Endothelial cell of hepatic sinusoid (primary cell): ENCODE measurements at regions not wholly inside any gene's neighbourhood (a gene's known extent, or its start where the extent isn't known, plus 50 kb on each side); places are given as distances from the start of the nearest gene placed in this dataset.
"Not testable (repeated sequence)": the region's sequence is repeated elsewhere in the genome, so short reads cannot be mapped to it uniquely, and the experiment has no call there.

Source experiments
- in situ Hi-C: cut with HindIII; loops from 2 replicates; pipeline ENCODE4 v1.10.0; 2017; ENCODE audit warnings: low sequenced_read_pairs

GRCh38 chr15:62362144-62362543, 197.1 kb upstream of the C2CD4B start:
- in situ Hi-C loops, result no loop called here

GRCh38 chr15:62362608-62363007, 197.5 kb upstream of the C2CD4B start:
- in situ Hi-C loops, result no loop called here

GRCh38 chr15:62363913-62364312, 198.8 kb upstream of the C2CD4B start:
- in situ Hi-C loops, result no loop called here

DNA sequence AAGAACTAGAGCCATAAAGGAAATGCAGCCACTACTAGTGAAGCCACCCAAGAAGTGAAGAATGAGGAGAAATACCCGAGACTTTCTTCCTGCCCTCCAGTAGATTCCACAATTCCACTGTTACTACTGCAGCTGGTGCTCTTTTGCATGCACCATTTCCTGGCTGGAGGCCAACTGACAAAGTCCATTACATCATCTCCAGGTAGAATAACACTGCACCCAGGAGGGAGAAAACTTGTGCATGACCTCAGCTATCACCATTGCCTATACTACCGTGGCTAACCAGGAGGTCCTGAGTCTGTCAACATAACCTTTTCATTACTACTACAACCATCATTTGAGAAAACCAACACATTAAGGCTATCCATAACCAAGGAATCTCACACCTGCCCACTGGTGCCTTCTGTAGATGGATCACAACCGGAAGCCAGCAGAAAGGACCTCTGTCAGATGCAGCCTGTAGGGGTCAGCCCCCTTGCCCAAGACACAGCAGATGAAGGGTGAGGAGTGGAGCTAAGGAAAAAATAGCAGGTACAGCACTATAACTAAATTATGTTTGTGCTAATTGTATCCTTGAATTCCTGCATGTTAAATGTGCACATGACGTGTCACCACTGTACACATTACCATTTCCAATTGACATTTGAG, 200.8 kb upstream of the C2CD4B start:
- in situ Hi-C loops, result no loop called here

GRCh38 chr15:62369454-62369853, 204.4 kb upstream of the C2CD4B start:
- in situ Hi-C loops, result no loop called here

DNA sequence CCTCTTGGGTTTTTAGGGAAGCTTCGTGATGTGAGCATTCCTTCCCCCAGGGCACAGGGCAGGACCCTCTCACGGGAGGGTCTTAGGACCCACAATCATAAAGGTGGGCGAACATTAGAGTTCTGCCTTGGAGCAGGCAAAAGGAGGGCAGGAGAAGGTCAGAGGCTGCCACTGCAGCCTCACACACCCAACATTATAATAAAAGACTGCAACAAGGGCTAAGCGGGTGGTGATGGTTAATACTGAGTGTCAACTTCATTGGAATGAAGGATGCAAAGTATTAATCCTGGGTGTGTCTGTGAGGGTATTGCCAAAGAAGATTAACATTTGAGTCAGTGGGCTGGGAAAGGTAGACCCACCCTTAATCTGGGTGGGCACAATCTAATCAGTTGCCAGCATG, 206.6 kb upstream of the C2CD4B start:
- in situ Hi-C loops, result not testable (repeated sequence)

GRCh38 chr15:62377736-62378480, 212.8 kb upstream of the C2CD4B start:
- in situ Hi-C loops, result no loop called here

DNA sequence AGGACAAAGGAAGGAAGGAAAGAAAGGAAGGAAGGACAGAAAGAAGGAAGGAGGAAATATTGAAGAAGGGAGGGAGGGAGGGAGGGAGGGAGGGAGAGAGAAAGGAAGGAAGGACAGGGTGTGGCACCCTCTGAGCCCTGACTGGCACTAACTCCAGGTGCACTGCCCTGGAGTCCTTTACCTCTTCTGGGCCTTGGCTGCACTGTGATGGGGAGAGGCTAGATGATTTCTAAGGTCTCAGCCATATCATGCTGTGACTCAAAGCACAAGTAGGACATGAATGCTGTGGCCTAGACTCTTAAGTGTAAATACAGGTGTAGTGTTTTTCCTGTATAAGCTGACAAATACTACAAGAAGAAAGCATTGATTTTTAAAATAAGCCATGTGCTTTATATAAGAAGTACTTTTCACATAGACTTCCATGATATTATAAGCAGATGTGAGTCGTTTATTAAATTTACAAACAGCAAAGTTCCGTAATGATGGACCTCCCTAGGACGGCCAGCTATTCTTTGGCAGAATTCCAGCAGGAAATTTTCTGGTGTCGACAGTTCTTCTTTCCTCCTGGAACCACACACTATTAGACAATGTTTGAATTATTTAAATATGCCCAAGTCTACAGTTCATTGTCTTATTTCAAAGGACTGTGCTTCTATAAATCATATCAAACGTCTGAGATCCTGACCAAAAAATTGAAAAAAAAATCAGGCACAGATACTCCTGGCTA, 213.8 kb upstream of the C2CD4B start:
- in situ Hi-C loops, result no loop called here

GRCh38 chr15:62380011-62380410, 214.9 kb upstream of the C2CD4B start:
- in situ Hi-C loops, result no loop called here

DNA sequence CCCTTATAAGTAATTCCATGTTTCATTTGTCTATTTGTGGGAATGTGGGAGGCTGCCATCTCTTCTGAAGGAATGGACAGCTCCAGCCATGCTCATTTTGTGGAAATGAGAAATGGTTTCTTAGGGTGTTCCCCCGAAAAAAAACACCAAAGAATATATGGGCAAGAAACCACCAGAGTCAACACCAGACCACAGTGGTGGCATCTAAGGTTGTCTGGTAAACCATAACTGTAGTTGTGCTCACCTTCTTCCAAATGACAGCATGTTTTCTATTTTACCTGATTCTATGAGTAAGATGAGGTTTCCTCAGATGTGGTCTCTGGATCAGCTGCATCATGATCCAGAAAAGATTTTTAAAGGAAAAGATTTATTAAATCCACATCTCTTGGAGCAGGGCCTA, 217.0 kb upstream of the C2CD4B start:
- in situ Hi-C loops, result no loop called here

GRCh38 chr15:62389885-62390790, 225.1 kb upstream of the C2CD4B start, which contains the start of gene TLN2:
Gene TLN2, plus strand, starts transcription at chr15:62390550.
- in situ Hi-C loops, result no loop called here

DNA sequence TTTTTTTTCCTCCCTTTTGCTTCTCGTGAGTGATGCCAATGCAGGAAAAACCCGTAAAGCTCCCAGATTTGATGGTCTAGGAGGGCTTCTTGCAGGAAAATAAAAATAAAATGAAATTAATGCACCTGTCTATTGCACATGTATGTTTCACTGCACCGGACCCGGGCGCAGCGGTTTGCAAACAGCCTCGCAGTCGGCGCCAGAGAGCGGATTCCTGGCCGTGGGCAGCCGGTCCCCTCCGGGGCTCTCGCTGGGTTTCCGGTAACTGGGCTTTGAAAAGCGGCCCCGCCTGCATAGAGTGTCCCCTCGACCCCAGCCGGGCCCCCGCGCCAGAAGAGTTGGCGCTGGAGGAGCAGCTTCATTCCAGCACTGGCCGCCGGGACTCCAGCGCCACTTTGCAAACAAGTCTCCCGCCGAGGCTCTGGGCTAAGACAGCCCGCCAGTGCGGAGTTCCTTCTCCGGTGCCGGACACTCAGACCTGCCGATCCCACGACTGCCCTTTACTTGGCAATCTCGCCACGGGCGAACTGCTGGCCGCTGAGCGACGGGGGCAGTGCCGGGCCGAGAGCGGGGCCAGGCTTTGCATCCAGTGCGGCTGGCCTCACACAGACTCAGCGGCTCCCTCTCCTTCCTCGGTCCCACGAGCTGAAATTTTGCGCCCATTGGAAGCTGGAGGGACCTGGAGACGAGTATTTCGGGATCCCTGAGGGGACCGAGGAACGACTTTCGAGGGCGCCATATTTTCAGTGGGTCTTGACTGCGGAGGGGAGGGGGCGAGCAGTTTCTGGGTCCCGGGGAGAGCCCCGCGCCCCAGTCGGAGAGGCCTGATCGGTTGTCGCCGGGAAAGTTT, 225.9 kb upstream of the C2CD4B start:
- in situ Hi-C loops, result no loop called here

- in situ Hi-C loops, result no loop called here
These were observed 226.7 kb upstream of the C2CD4B start for GRCh38 chr15:62391641-62392262.

- in situ Hi-C loops, result no loop called here
These were observed 227.3 kb upstream of the C2CD4B start for GRCh38 chr15:62392376-62392775.

DNA sequence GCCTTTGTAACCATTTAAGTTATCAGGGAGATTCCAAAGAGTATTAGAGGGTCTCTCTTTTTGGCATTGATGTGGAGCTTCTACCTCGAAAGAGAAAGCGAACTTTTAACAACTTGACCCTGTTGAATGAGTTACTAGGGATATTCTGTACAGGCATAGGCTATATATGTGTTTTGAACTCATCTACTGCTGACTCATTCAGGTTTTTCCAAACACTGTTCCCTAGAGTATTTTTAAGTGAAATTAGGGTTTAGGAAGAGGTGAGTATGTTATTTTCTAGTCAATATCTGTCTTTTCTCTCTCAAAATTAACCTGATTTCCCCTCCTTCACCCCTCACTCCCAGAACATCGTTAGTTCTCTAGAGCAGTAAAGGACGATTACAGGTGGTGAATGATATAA, 228.1 kb upstream of the C2CD4B start:
- in situ Hi-C loops, result no loop called here

DNA sequence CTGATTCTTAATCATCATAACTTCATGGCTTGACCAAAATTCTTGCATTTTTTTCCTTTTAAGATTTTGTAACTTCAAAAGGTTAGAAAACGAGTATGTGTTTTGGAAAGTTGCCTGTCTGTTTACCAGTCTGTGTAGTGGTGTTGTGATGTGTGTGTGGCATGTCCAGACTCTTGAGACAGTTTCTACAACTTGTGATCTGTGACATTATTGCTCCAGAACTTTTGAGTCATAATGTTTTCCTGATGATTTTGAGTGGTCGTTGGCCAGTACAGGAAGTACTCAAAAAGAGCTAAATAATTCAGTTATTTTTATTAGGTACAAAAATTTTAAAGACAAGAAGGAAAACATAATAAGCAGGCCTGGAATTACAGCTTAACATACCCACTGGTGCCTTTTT, 229.0 kb upstream of the C2CD4B start:
- in situ Hi-C loops, result no loop called here

DNA sequence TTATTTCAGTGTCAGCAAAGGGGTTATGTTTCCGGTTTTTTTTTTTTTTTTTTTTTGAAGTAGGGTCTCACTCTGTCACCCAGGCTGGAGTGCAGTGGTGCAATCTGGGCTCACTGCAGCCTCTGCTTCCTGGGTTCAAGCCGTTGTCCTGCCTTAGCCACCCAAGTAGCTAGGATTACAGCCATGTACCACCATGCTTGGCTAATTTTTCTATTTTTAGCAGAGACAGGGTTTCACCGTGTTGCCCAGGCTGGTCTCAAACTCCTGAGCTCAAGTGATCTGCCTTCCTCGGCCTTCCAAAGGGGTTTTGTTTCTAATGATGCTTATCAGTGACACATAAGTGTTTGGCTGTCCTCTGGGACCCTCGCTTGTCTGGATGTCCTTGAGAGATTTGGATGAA, 235.7 kb upstream of the C2CD4B start:
- in situ Hi-C loops, result no loop called here

DNA sequence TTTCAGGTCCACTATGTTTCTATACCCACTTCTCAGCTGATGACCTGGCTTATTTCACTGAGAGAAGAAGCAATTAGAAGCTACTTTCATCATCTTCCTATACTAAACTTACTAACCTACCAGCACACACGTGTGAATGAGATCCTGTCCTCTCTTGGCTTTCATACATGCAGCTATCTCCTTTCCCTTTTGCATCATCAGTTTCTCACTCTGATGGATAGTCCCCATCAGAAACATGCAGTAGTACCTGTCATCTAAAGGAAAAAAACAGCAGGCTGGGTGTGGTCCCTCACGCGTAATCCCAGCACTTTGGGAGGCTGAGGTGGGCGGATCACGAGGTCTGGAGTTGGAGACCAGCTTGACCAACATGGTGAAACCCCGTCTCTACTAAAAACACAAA, 237.6 kb upstream of the C2CD4B start:
- in situ Hi-C loops, result no loop called here

- in situ Hi-C loops, result no loop called here
These were observed 238.2 kb upstream of the C2CD4B start for GRCh38 chr15:62403164-62403809.
